ENCODE measurements at regions not wholly inside any gene's neighbourhood (a gene's known extent, or its start where the extent isn't known, plus 50 kb on each side); places are given as distances from the start of the nearest gene placed in this dataset.
"Not testable (repeated sequence)": the region's sequence is repeated elsewhere in the genome, so short reads cannot be mapped to it uniquely, and the experiment has no call there.

GRCh38 chr2:172264820-172265219, 162.1 kb upstream of the DLX2 start:
- TF ChIP-seq GATA2 (CRISPR knock-in tag; IDR thresholded peaks at IDR 0.05); CTCF (IDR thresholded peaks at IDR 0.05): not testable (repeated sequence)
